Endothelial cell of umbilical vein (primary cell): ENCODE measurements at regions not wholly inside any gene's neighbourhood (a gene's known extent, or its start where the extent isn't known, plus 50 kb on each side); places are given as distances from the start of the nearest gene placed in this dataset.

Experiments
- BruUV-seq: library from RNA; stranded (reverse); fragments of 400-500 nt; replicated peaks from 2 replicates; lab custom pipeline; 2021; lab: Mats Ljungman, UMichigan
- CTCF ChIA-PET: fragments of 300-600, 350-600 bp; sonication (Branson Sonifier 250); formaldehyde crosslinking; loops from one replicate; lab custom pipeline; 2021; ENCODE audit warnings: antibody characterized with exemption, inconsistent platforms; lab: Charles Lee
- POLR2A ChIA-PET: fragments of 300-600, 350-600 bp; sonication (Branson Sonifier 250); formaldehyde crosslinking; loops from one replicate; lab custom pipeline; 2021; ENCODE audit warnings: antibody characterized with exemption, inconsistent platforms; lab: Charles Lee
- DNase-seq: peaks from one replicate; pipeline ENCODE4 v3.0.0-alpha.2; 2011; ENCODE audit warnings: low read depth, low spot score
- FAIRE-seq: peaks from 2 replicates; lab custom pipeline; 2011; peaks lifted over from hg19 to GRCh38; lab: Jason Lieb, UNC
- H2AFZ ChIP-seq: 2 replicates; pipeline ENCODE4 v1.6.0; 2012; ENCODE audit warnings: low read depth, low read length, control low read depth, inconsistent platforms
- H3K27ac ChIP-seq: 2 replicates; pipeline ENCODE4 v1.5.1; 2011; ENCODE audit warnings: low read depth, mild to moderate bottlenecking, control low read depth, low read length, moderate library complexity; ENCODE audit not compliant: insufficient read depth
- H3K27me3 ChIP-seq, 2 experiments: 2 replicates each; pipeline versions ENCODE4 v1.6.0 to v1.6.1; 2011; ENCODE audit warnings: low read length in 2 of 2, mixed read lengths in 1 of 2; ENCODE audit not compliant: control insufficient read depth in 2 of 2, insufficient read depth in 2 of 2
- H3K36me3 ChIP-seq, 2 experiments: 2 replicates in 1 of 2; 3 replicates in 1 of 2; pipeline ENCODE4 v1.5.1; 2011; ENCODE audit warnings: low read length in 2 of 2, mild to moderate bottlenecking in 1 of 2, moderate library complexity in 1 of 2; ENCODE audit not compliant: control insufficient read depth in 2 of 2, insufficient read depth in 2 of 2; ENCODE audit errors: extremely low read depth in 1 of 2
- H3K4me1 ChIP-seq: 3 replicates; pipeline ENCODE4 v1.5.1; 2011; ENCODE audit warnings: mild to moderate bottlenecking, low read length; ENCODE audit not compliant: control insufficient read depth, insufficient read depth; ENCODE audit errors: extremely low read depth
- H3K4me2 ChIP-seq: 2 replicates; pipeline ENCODE4 v1.6.1; 2011; ENCODE audit warnings: low read length, control low read depth, mixed read lengths; ENCODE audit not compliant: insufficient read depth
- H3K4me3 ChIP-seq, 3 experiments: fragments of 200-600 bp in 1 of 3; sonication (generic), shearing (Covaris generic) in 1 of 3; replicated peaks in 1 of 3; 2 replicates each; pipeline ENCODE4 v1.5.1; 2011 to 2016; ENCODE audit warnings: control low read depth in 3 of 3, low read length in 3 of 3, mild to moderate bottlenecking in 2 of 3, inconsistent platforms in 1 of 3, low read depth in 1 of 3, moderate library complexity in 1 of 3; ENCODE audit not compliant: insufficient read depth in 1 of 3
- H3K79me2 ChIP-seq: 2 replicates; pipeline ENCODE4 v1.6.0; 2012; ENCODE audit warnings: low read length, inconsistent platforms; ENCODE audit not compliant: control insufficient read depth, insufficient read depth
- H3K9ac ChIP-seq: replicated peaks from 2 replicates; pipeline ENCODE3; 2011; ENCODE audit warnings: low read length, control low read depth; ENCODE audit not compliant: insufficient read depth; ENCODE audit errors: extremely low read depth
- H3K9me1 ChIP-seq: replicated peaks from 3 replicates; pipeline ENCODE4 v1.6.0; 2011; ENCODE audit warnings: mild to moderate bottlenecking, low read length; ENCODE audit not compliant: control insufficient read depth, insufficient read depth; ENCODE audit errors: extremely low read depth
- H3K9me3 ChIP-seq: replicated peaks from 2 replicates; pipeline ENCODE4 v1.5.1; 2012; ENCODE audit warnings: low read length, inconsistent platforms; ENCODE audit not compliant: control insufficient read depth, insufficient read depth
- H4K20me1 ChIP-seq: replicated peaks from 2 replicates; pipeline ENCODE3; 2011; ENCODE audit warnings: mild to moderate bottlenecking, low read length; ENCODE audit not compliant: control insufficient read depth, insufficient read depth; ENCODE audit errors: extremely low read depth
- EZH2 ChIP-seq: IDR thresholded peaks from 2 replicates; pipeline ENCODE4 v1.6.1; 2012; ENCODE audit warnings: borderline replicate concordance, low read depth, mild to moderate bottlenecking, moderate library complexity, low read length, inconsistent platforms; ENCODE audit not compliant: severe bottlenecking
- FOS ChIP-seq: IDR thresholded peaks from 2 replicates; pipeline ENCODE4 v1.6.1; 2011; ENCODE audit warnings: mild to moderate bottlenecking, low read length, moderate library complexity, borderline replicate concordance; ENCODE audit not compliant: insufficient read depth
- GATA2 ChIP-seq: IDR thresholded peaks from 2 replicates; pipeline ENCODE4 v1.7.0; 2011; ENCODE audit warnings: low read depth, mild to moderate bottlenecking, moderate library complexity, mixed read lengths, low read length; ENCODE audit not compliant: insufficient read length, insufficient read depth
- JUN ChIP-seq: IDR thresholded peaks from 2 replicates; pipeline ENCODE4 v1.6.1; 2011; ENCODE audit warnings: borderline replicate concordance, low read depth; ENCODE audit not compliant: insufficient read length, insufficient read depth
- MYC ChIP-seq: IDR thresholded peaks from one replicate; pipeline ENCODE4 v1.6.1; 2011; ENCODE audit warnings: mild to moderate bottlenecking, low read depth, low read length
- POLR2A ChIP-seq: IDR thresholded peaks from 2 replicates; pipeline ENCODE4 v1.6.1; 2012; ENCODE audit warnings: low read depth, mild to moderate bottlenecking, control low read depth, low read length
- POLR2AphosphoS5 ChIP-seq: IDR thresholded peaks from 2 replicates; pipeline ENCODE4 v1.6.1; 2012; ENCODE audit warnings: low read depth, mild to moderate bottlenecking, control low read depth, low read length, moderate library complexity; ENCODE audit not compliant: insufficient read depth
- dilution Hi-C: fragments of 300-500 bp; cut with MboI; formaldehyde crosslinking; loops from one replicate; pipeline ENCODE4 v1.15.0; 2019; ENCODE audit warnings: low sequenced_read_pairs; ENCODE audit not compliant: extremely low pct_ligation_motif_present
- intact Hi-C: fragments of 100-400 bp; cut with micrococcal nuclease; formaldehyde crosslinking; loops from one replicate; pipeline ENCODE4 v1.10.0; 2022
- TF ChIP-seq, protein P1 (sequence below), 2 donors: IDR thresholded peaks; 1 replicate in 1 of 2; 2 replicates in 1 of 2; pipeline ENCODE4 v1.5.1; 2011; ENCODE audit warnings: low read length in 2 of 2, mild to moderate bottlenecking in 2 of 2, moderate library complexity in 2 of 2, control low read depth in 1 of 2, inconsistent platforms in 1 of 2, low read depth in 1 of 2; ENCODE audit not compliant: insufficient read depth in 1 of 2; ENCODE audit errors: extremely low read depth in 1 of 2
- TF ChIP-seq, protein P2 (sequence below): IDR thresholded peaks from 2 replicates; pipeline ENCODE4 v1.6.1; 2011; ENCODE audit not compliant: insufficient read depth, insufficient read length

DNA sequence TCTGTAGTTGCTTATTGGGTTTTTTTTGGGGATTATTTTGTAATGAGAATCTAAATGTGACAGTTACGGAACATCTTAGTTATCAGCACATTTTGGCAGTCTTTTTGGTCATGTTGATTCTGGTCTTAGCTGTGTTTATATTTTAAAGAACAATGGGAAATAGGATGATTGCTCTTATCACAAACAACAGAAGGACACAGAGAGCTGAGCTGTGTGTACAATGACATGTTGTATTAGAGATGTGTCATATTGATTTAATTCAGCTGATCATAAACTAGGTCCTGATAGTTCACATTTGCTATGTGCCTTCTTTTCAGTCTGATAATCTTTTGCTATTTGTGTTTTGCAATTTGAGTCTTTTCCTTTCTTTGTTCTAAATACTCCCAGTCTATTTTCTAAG, 781.7 kb downstream of the TRHDE start:
- no peaks in the 10 kb centered on the region for H3K9me1 ChIP-seq
- TF ChIP-seq FOS (no peak), GATA2 (no peak), JUN (no peak), MYC (no peak), EZH2 (no peak), POLR2A (no peak), POLR2AphosphoS5 (no peak)
- TF ChIP-seq, protein P1, sequence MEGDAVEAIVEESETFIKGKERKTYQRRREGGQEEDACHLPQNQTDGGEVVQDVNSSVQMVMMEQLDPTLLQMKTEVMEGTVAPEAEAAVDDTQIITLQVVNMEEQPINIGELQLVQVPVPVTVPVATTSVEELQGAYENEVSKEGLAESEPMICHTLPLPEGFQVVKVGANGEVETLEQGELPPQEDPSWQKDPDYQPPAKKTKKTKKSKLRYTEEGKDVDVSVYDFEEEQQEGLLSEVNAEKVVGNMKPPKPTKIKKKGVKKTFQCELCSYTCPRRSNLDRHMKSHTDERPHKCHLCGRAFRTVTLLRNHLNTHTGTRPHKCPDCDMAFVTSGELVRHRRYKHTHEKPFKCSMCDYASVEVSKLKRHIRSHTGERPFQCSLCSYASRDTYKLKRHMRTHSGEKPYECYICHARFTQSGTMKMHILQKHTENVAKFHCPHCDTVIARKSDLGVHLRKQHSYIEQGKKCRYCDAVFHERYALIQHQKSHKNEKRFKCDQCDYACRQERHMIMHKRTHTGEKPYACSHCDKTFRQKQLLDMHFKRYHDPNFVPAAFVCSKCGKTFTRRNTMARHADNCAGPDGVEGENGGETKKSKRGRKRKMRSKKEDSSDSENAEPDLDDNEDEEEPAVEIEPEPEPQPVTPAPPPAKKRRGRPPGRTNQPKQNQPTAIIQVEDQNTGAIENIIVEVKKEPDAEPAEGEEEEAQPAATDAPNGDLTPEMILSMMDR (IDR thresholded peaks at IDR 0.05; ENCODE audit: extremely low read depth in 1 of 2, insufficient read depth in 1 of 2, low read depth in 1 of 2, low read length in 2 of 2): no peak
- TF ChIP-seq, protein P2, sequence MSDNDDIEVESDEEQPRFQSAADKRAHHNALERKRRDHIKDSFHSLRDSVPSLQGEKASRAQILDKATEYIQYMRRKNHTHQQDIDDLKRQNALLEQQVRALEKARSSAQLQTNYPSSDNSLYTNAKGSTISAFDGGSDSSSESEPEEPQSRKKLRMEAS: no peak
- intact Hi-C loops: no loop called here
- no peaks in the 10 kb centered on the region for H3K27me3 ChIP-seq
- no peaks in the 10 kb centered on the region for H3K36me3 ChIP-seq
- dilution Hi-C loops: no loop called here
- H3K79me2 ChIP-seq: no peaks in the 10 kb centered on the region
- no peak overlapping the region for H3K27ac ChIP-seq
- ChIA-PET CTCF (no interaction called here), POLR2A (no interaction called here)
- FAIRE-seq (no peak), DNase-seq (no peak)
- no peak overlapping the region for H3K4me2 ChIP-seq
- no peaks in the 10 kb centered on the region for H3K4me1 ChIP-seq
- no TSS peak for BruUV-seq
- no peaks in the 10 kb centered on the region for H3K9me3 ChIP-seq
- no peaks in the 10 kb centered on the region for H4K20me1 ChIP-seq
- H3K9ac ChIP-seq: no peak overlapping the region
- no peak overlapping the region for H2AFZ ChIP-seq
- H3K4me3 ChIP-seq: no peak overlapping the region
